ENCODE measurements at regions not wholly inside any gene's neighbourhood (a gene's known extent, or its start where the extent isn't known, plus 50 kb on each side); places are given as distances from the start of the nearest gene placed in this dataset.

DNA sequence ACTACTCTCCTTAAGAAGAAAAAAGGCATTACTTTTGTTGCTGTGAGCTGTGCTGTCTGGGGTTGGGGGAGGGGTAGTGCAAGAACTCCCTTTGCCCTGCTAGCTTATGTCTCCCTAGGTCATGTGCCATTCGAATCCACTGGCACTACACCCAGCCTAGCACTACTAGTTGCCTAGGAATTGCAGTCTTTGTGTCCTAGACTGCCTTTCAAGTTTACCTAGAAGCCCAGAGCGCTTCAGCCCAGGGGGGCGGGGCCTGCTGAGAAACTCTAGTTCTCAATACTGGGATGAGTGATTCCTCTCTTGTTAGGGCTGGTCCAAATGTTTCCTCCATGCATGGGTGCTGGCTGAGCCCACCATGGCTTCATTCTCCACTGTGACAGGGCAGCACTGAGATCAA lies 1011.5 kb downstream of the PCDH19 start:
- no peak for TF ChIP-seq POLR2A (IDR thresholded peaks at IDR 0.05; ENCODE audit: low read length)
- TF ChIP-seq GATA1 (IDR thresholded peaks at IDR 0.05; ENCODE audit: low read depth, low read length), result no peak

Data from erythroblast (primary cell).